Left lobe of liver (tissue), 2 donors: ENCODE measurements at regions not wholly inside any gene's neighbourhood (a gene's known extent, or its start where the extent isn't known, plus 50 kb on each side); places are given as distances from the start of the nearest gene placed in this dataset.
A peak's percentile ranks its signal among the peaks of the same experiment; 100 is the strongest.

Experiments
- ATAC-seq: fragments of 200-7000 bp; cut with Tn5 transposase; one replicate; pipeline ENCODE4 v1.9.1; 2020; ENCODE audit warnings: mild to moderate bottlenecking, moderate library complexity
- DNase-seq: peaks from one replicate; pipeline ENCODE4 v3.0.0-alpha.2; 2020; ENCODE audit warnings: low spot score
- donor health status: DM: no; HTN: no; CAD: no; lungs with moderate emphysema.
- donor health status: DM: no; HTN: yes; CAD: no.

DNA sequence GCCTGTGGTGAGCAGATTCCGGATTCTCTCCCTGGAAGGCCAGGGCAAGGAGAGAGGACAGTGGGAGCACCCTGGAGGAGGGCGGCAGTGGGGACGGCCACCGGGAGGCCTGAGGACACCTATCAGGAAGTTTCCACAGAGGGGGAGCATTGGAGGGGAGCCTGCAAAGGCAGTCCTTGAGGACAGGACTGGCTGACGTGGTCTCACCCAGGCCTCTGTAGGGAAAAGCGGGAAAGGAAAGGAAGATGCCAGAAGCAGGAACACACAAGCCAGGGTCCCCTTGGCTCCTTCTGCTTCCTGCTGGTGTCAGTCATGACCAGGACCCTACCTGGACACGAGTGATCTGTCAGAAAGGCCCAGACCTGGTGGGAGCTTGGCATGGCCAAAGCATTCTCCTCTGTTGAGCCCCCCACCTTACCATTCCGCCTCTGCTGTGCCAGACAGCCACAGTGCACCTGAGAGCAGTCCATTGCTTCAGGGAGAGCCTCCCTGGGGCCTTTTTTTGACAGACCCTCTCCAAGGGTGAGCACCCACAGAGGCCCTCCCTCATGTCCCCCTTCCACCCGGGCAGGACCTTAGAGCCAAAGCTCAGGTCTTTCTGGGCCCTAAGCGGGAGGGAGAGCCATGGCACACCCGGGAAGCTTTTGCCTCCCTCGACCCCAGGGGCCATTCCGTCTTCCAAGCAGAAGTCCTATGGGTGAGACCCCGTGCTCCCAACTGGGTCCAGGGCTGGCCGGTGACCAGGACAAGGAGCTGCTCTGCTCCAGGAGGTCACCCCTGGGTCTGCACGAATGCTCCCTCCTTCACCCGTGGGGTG lies 333.1 kb downstream of the DYSF start:
- DNase-seq: peak; percentile 38
- ATAC-seq: no peak

GRCh38 chr2:71785516-71785981 lies 332.2 kb downstream of the DYSF start:
- ATAC-seq (no peak), DNase-seq (no peak)

GRCh38 chr2:71784734-71785511 lies 331.6 kb downstream of the DYSF start:
- DNase-seq (no peak), ATAC-seq (no peak)

DNA sequence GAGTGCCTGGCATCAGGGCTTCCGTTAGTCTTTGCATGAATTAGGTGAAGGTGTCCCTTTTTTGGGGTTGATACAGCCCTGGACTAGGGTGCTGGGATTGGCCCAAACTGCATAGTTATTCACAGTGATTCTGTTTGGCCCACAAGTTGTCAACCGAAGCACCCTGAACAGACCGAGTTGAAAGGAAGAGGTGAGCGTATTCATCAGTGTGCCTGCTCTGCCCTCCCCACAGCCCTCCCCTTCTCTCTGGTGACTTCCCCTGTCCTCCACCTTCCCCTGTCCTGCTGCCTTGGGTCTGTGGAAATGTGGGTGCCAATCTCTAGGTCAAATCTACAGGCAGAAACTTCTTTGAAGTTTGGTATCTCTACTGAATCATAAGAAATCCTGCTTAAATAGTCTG lies 330.5 kb downstream of the DYSF start:
- ATAC-seq: no peak

DNA sequence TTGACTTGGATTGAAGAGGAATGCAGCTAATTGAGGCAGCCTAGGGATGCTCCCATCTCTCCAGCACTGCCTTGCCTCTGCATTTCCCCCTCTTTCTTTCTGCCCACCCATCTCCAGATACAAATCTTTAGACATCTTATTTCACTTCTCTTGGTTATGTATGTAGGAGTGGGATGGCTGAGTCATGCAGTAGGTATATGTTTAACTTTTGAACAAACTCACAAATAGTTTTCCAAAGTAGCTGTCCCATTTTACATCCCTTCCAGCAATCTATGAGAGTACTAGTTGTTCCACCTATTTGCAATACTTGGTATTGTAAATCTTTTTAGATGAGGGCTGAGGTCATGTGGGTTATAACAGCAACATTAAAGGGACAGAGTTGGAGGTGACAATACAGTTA lies 329.9 kb downstream of the DYSF start:
- ATAC-seq: no peak
- no peak for DNase-seq

More for the DNA sequence above, 330.5 kb downstream of the DYSF start:
- no peak for DNase-seq

DNA sequence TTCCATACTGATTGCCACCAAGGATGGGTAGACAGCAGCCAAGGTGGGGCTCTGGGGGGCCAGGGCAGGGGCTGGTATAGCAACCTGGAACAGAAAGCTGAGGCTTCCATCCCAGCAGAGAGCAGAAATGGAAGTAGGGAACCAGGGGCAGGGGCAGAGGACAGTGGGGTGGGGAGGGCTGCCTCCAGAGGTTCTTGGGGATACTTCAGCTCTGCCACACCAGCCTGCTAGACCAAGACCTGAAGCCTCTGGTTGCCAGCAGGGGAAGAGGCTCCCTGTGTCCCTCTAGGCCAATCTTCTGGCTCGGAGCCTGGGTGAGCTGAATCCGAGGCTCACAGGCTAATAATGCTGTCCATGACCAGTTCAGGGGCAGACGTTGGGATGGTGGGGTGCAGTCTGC lies 329.0 kb downstream of the DYSF start:
- ATAC-seq (no peak), DNase-seq (no peak)

GRCh38 chr2:71781695-71782228 lies 328.4 kb downstream of the DYSF start:
- no peak for DNase-seq

GRCh38 chr2:71780162-71780561 lies 326.8 kb downstream of the DYSF start:
- ATAC-seq (no peak), DNase-seq (no peak)

More at GRCh38 chr2:71781695-71782228, 328.4 kb downstream of the DYSF start:
- no peak for ATAC-seq

DNA sequence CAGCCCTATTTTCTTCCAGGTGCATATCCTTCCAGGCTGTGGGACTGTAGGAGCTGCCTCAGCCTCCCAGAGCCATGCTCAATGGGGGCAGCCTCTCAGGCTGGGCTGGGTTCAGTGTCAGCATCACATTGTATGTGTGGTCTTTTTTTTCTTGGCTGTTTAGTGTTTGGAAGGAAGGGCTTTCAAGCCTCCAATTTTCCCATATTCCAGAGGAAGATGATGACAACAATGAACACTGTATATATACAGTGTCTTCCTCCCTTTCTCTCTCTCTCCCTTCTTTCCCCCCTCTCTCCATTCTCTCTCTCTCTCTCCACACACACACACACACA lies 326.4 kb downstream of the DYSF start:
- ATAC-seq (no peak), DNase-seq (no peak)

- ATAC-seq (peak; percentile 82), DNase-seq (peak; percentile 35)
Observed at GRCh38 chr2:71778936-71779773, 325.8 kb downstream of the DYSF start.

- DNase-seq: no peak
Observed at GRCh38 chr2:71778514-71778913, 325.2 kb downstream of the DYSF start.

GRCh38 chr2:71777946-71778345 lies 324.6 kb downstream of the DYSF start:
- no peak for ATAC-seq

More at GRCh38 chr2:71778514-71778913, 325.2 kb downstream of the DYSF start:
- ATAC-seq: no peak

GRCh38 chr2:71776227-71776626 lies 322.9 kb downstream of the DYSF start:
- DNase-seq (no peak), ATAC-seq (no peak)

More at GRCh38 chr2:71777946-71778345, 324.6 kb downstream of the DYSF start:
- DNase-seq: no peak

GRCh38 chr2:71773218-71773617 lies 319.9 kb downstream of the DYSF start:
- ATAC-seq (no peak), DNase-seq (no peak)

DNA sequence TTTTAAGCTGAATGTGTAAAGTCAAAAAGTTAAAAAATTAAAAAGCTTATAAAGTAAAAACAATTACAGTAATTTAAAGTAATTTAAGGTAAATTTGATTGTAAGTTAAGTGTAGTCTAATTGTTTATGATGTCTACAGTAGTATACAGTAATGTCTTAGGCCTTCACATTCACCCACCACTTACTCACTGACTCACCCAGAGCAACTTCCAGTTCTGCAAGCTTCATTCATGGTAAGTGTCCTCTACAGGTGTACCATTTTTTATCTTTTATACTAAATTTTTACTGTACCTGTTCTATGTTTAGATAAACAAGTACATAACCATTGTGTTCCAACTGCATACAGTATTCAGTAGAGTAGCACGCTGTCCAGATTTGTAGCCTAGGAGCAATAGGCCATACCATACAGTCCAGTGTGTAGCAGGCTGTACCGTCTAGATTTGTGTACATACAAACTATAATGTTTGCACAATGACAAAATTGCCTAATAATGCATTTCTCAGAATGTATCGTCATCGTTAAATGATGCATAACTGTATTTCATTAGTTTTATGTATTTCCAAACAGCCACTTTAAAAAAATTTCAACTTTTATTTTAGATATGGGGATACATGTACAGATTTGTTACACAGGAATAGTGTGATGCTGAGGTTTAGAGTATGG lies 319.3 kb downstream of the DYSF start:
- no peak for DNase-seq
- ATAC-seq: no peak

DNA sequence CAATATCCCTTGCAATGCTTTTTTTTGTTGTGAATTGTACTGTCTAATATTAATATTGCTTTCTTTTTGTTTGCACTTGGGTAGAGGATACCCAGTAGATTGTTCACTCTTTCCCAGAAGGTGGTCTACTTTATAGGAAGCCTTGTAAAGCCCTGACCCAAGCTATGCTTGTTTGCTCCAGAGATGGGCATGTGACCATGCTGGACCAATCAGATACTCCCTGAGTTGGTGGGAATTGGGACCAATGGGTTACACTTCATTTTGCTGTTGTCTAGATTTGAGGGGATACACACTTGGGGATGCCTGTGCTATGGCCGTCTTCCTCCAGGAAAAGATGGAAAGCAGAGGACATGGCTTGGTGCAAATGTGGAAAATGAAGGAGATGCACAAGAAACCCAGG lies 314.3 kb downstream of the DYSF start:
- DNase-seq (no peak), ATAC-seq (no peak)

DNA sequence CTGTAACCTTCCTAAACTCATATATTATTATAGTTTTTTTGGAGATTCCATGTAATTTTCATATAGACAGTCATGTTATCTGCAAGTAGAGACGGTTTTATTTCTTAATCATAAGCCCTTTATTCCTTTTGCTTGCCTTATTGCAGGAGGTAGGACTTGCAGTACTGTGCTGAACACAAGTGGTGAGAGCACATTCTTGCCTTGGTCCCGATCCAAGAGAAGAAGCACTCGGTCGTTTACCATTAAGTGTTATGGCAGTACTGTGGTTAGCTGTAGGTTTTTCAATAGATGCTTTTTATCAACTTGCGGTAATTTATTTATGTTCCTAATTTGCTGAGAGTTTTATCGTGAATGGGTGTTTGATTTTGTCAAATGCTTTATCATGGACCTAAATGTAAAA lies 305.7 kb downstream of the DYSF start:
- no peak for DNase-seq
- ATAC-seq: no peak

DNA sequence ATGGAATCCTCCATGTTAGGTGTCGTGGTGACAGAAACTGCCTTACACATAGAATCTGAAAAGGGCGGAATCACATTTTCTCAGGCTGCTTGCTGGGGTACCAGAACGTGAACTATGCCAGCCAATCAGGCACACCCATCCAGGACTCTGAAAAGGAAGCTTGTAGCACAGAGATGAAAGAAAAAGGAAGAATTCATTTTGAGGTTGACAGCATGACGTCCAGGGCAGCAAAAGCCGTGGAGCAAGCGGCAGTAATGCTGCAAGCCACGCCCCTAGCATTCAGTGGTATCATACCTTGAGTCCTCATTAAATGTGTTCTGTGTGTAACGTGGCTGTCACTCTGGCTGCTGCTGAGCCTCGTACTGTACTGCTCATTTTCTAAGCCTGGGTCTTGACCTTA lies 304.0 kb downstream of the DYSF start:
- ATAC-seq (no peak), DNase-seq (no peak)

DNA sequence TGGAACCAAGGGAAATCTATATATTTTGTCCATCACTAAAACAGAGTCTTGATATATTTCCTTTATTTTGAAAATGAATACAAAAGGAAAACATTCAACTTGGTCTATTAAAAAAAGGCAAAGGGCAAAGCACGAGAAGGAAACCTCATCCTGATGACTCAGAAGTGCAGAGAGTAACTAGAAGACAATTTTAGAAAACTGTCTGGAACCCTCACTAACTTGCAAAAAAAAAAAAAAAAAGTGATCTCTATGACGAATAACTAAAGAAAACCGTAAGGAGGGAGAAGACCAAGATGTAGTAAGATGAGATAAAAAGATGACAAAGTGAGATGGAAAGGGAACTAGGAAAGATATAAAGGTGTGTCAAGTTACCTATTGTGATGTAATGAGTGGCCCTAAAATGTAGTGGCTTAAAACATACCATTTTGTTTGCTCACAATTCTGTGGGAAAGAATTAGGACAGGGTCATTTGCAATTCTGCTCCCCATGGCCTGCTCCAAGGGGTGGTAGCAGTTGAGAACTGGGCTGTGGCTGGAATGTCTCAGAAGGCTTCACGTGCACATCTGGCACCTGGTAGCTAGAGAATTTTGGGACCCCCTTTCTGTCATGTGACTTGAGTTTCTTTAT lies 303.0 kb downstream of the DYSF start:
- no peak for DNase-seq
- ATAC-seq: no peak

DNA sequence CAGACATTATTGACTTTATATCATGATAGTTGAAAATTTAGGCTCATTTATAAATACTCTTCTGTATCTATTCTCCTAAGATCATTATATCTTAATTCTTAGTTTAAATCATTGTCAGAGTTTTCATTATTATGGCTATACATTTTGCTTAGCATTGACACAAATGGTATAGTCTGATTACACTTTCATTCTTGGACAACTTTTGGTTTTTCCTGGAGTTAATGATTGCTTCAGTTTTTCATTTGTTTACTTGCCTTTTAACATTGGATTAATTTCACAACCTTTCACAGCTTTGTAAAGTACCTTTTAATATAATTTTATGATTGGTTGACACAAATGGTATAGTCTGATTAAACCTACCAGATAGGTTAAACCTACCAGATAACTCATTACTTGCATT lies 298.2 kb downstream of the DYSF start:
- ATAC-seq: no peak
- DNase-seq: no peak
